ENCODE measurements at regions not wholly inside any gene's neighbourhood (a gene's known extent, or its start where the extent isn't known, plus 50 kb on each side); places are given as distances from the start of the nearest gene placed in this dataset.

- H3K4me1 ChIP-seq (ENCODE audit: insufficient read depth, low read length) = peaks cover 41% of the 10 kb centered on the region
- H3K9ac ChIP-seq (ENCODE audit: low read length) = no peak overlapping the region
- H3K9me3 ChIP-seq (ENCODE audit: low read length) = no peaks in the 10 kb centered on the region
- H3K4me3 ChIP-seq (ENCODE audit: low read depth in 1 of 2, low read length in 2 of 2) = no peak overlapping the region
- H3K36me3 ChIP-seq (ENCODE audit: insufficient read depth, low read length) = no peaks in the 10 kb centered on the region
- H3K27ac ChIP-seq (ENCODE audit: low read depth, low read length) = no peak overlapping the region
- no peaks in the 10 kb centered on the region for H3K27me3 ChIP-seq (ENCODE audit: control insufficient read depth in 1 of 2, insufficient read depth in 2 of 2, low read length in 2 of 2)
Observed at GRCh38 chr1:163440090-163440489, 118.3 kb downstream of the NUF2 start.

- Histone ChIP-seq H3K27ac (ENCODE audit: low read depth, low read length) (no peak overlapping the region), H3K36me3 (ENCODE audit: insufficient read depth, low read length) (no peaks in the 10 kb centered on the region), H3K4me1 (ENCODE audit: insufficient read depth, low read length) (peaks cover 20% of the 10 kb centered on the region), H3K9ac (ENCODE audit: low read length) (no peak overlapping the region), H3K9me3 (ENCODE audit: low read length) (no peaks in the 10 kb centered on the region), H3K27me3 (ENCODE audit: control insufficient read depth in 1 of 2, insufficient read depth in 2 of 2, low read length in 2 of 2) (no peaks in the 10 kb centered on the region), H3K4me3 (ENCODE audit: low read depth in 1 of 2, low read length in 2 of 2) (no peak overlapping the region)
Observed at GRCh38 chr1:163442231-163442879, 120.6 kb downstream of the NUF2 start.

DNA sequence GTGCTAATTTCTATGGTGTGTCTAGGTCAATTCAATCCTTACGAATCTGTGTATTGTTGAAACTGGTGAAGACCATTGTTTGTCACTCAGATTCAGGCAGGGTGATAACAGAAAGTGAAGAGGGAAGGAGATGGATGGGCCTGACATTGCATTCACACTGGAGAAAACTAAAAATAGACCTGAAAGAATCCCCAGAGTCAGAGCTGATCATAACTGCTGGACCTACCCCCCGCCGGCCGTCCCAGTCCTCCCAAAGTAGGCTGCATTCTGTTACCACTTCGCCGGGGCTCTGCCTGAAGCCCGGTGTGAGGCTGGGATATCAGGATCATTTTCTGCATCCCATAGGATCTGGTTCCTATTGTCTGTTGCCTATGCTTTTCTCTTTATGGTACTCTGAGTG lies 121.1 kb downstream of the NUF2 start:
- H3K27ac ChIP-seq (ENCODE audit: low read depth, low read length) = no peak overlapping the region

GRCh38 chr1:163443863-163444262 lies 122.1 kb downstream of the NUF2 start:
- Histone ChIP-seq H3K4me3 (ENCODE audit: low read depth in 1 of 2, low read length in 2 of 2) (no peak overlapping the region), H3K27ac (ENCODE audit: low read depth, low read length) (no peak overlapping the region), H3K36me3 (ENCODE audit: insufficient read depth, low read length) (no peaks in the 10 kb centered on the region), H3K9me3 (ENCODE audit: low read length) (no peaks in the 10 kb centered on the region), H3K9ac (ENCODE audit: low read length) (no peak overlapping the region), H3K27me3 (ENCODE audit: control insufficient read depth in 1 of 2, insufficient read depth in 2 of 2, low read length in 2 of 2) (no peaks in the 10 kb centered on the region), H3K4me1 (ENCODE audit: insufficient read depth, low read length) (peaks cover 20% of the 10 kb centered on the region)

More for the DNA sequence above, 121.1 kb downstream of the NUF2 start:
- peaks cover 20% of the 10 kb centered on the region for H3K4me1 ChIP-seq (ENCODE audit: insufficient read depth, low read length)
- H3K27me3 ChIP-seq (ENCODE audit: control insufficient read depth in 1 of 2, insufficient read depth in 2 of 2, low read length in 2 of 2) = no peaks in the 10 kb centered on the region
- no peaks in the 10 kb centered on the region for H3K9me3 ChIP-seq (ENCODE audit: low read length)
- no peak overlapping the region for H3K9ac ChIP-seq (ENCODE audit: low read length)
- no peak overlapping the region for H3K4me3 ChIP-seq (ENCODE audit: low read depth in 1 of 2, low read length in 2 of 2)
- no peaks in the 10 kb centered on the region for H3K36me3 ChIP-seq (ENCODE audit: insufficient read depth, low read length)

DNA sequence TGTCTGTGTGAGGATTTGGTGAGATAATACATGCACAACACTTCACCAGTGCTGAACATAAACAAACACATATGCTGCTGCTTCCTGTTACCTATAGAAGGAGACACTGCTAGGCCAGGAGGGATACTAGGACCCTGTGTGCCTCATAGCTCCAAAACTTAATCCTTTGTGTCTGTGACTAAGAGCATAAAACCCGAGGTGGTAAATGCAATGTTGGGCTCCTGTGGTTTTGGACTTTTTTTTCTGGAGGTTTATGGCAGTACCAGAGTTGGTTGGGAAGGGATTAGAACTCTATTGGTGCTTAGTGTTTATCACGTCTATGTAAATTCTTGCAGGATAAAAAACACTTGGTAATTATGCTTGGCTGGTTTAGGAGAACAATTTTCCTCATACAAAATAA lies 122.9 kb downstream of the NUF2 start:
- Histone ChIP-seq H3K4me3 (ENCODE audit: low read depth in 1 of 2, low read length in 2 of 2) (no peak overlapping the region), H3K4me1 (ENCODE audit: insufficient read depth, low read length) (peaks cover 13% of the 10 kb centered on the region), H3K27me3 (ENCODE audit: control insufficient read depth in 1 of 2, insufficient read depth in 2 of 2, low read length in 2 of 2) (no peaks in the 10 kb centered on the region)

GRCh38 chr1:163450986-163451385 lies 129.2 kb downstream of the NUF2 start:
- Histone ChIP-seq H3K4me3 (ENCODE audit: low read depth in 1 of 2, low read length in 2 of 2) (no peak overlapping the region), H3K36me3 (ENCODE audit: insufficient read depth, low read length) (no peaks in the 10 kb centered on the region), H3K4me1 (ENCODE audit: insufficient read depth, low read length) (no peaks in the 10 kb centered on the region), H3K9me3 (ENCODE audit: low read length) (no peaks in the 10 kb centered on the region), H3K27ac (ENCODE audit: low read depth, low read length) (no peak overlapping the region), H3K27me3 (ENCODE audit: control insufficient read depth in 1 of 2, insufficient read depth in 2 of 2, low read length in 2 of 2) (no peaks in the 10 kb centered on the region), H3K9ac (ENCODE audit: low read length) (no peak overlapping the region)

More for the DNA sequence above, 122.9 kb downstream of the NUF2 start:
- Histone ChIP-seq H3K36me3 (ENCODE audit: insufficient read depth, low read length) (no peaks in the 10 kb centered on the region), H3K9me3 (ENCODE audit: low read length) (no peaks in the 10 kb centered on the region), H3K27ac (ENCODE audit: low read depth, low read length) (no peak overlapping the region), H3K9ac (ENCODE audit: low read length) (no peak overlapping the region)

GRCh38 chr1:163459539-163459938 lies 137.8 kb downstream of the NUF2 start:
- Histone ChIP-seq H3K36me3 (ENCODE audit: insufficient read depth, low read length) (no peaks in the 10 kb centered on the region), H3K9ac (ENCODE audit: low read length) (no peak overlapping the region), H3K4me1 (ENCODE audit: insufficient read depth, low read length) (no peaks in the 10 kb centered on the region), H3K9me3 (ENCODE audit: low read length) (no peaks in the 10 kb centered on the region), H3K27ac (ENCODE audit: low read depth, low read length) (no peak overlapping the region), H3K27me3 (ENCODE audit: control insufficient read depth in 1 of 2, insufficient read depth in 2 of 2, low read length in 2 of 2) (no peaks in the 10 kb centered on the region), H3K4me3 (ENCODE audit: low read depth in 1 of 2, low read length in 2 of 2) (no peak overlapping the region)

GRCh38 chr1:163467289-163467688 lies 145.5 kb downstream of the NUF2 start:
- Histone ChIP-seq H3K27ac (ENCODE audit: low read depth, low read length) (no peak overlapping the region), H3K4me3 (ENCODE audit: low read depth in 1 of 2, low read length in 2 of 2) (no peak overlapping the region), H3K9me3 (ENCODE audit: low read length) (no peaks in the 10 kb centered on the region), H3K36me3 (ENCODE audit: insufficient read depth, low read length) (no peaks in the 10 kb centered on the region), H3K9ac (ENCODE audit: low read length) (no peak overlapping the region), H3K4me1 (ENCODE audit: insufficient read depth, low read length) (peaks cover 9% of the 10 kb centered on the region), H3K27me3 (ENCODE audit: control insufficient read depth in 1 of 2, insufficient read depth in 2 of 2, low read length in 2 of 2) (no peaks in the 10 kb centered on the region)

DNA sequence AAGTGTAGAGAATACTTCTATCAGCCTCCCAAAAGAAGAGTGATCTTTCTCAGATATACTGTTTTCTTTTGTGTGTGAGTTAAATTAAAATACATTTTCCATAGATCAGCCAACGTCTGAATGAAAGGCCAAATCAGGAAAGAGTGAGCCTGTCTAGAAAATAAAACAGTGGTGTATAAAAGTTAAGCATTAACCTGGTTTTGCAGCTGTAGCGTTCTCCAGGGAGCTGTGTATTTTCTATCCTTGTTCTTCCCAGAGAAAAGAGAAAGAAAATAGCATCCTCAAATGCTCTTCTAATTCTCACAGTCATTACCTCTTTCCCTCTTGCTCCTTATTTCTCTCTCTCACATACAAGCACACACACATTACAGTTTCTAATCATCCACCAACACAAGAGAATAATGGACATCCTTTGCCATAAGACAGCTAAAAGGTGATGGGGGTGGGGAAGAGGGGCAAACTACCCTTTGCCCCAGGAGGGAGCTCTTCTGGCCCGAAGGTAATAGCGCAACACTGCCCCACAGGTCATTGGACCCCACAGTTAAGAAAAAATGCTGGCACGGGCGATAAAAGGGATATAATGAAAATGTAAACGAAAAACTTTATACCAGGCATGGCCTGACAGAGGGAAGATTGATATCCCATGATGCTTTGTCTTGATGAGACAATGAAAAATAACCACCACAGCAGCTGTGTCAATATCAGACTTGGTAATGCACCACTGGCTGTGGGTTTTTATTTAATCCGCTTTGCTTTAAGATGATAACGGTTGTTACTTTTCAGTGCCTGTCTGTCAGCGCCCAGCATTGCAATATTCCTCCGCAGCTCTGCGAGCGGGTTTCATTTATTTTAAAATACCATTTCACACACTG lies 150.3 kb downstream of the NUF2 start:
- Histone ChIP-seq H3K36me3 (ENCODE audit: insufficient read depth, low read length) (no peaks in the 10 kb centered on the region), H3K27me3 (ENCODE audit: control insufficient read depth in 1 of 2, insufficient read depth in 2 of 2, low read length in 2 of 2) (no peaks in the 10 kb centered on the region), H3K4me3 (ENCODE audit: low read depth in 1 of 2, low read length in 2 of 2) (no peak overlapping the region), H3K9me3 (ENCODE audit: low read length) (no peaks in the 10 kb centered on the region), H3K27ac (ENCODE audit: low read depth, low read length) (no peak overlapping the region), H3K4me1 (ENCODE audit: insufficient read depth, low read length) (peaks cover 19% of the 10 kb centered on the region), H3K9ac (ENCODE audit: low read length) (no peak overlapping the region)

- peaks cover 19% of the 10 kb centered on the region for H3K4me1 ChIP-seq (ENCODE audit: insufficient read depth, low read length)
- no peak overlapping the region for H3K27ac ChIP-seq (ENCODE audit: low read depth, low read length)
- no peaks in the 10 kb centered on the region for H3K27me3 ChIP-seq (ENCODE audit: control insufficient read depth in 1 of 2, insufficient read depth in 2 of 2, low read length in 2 of 2)
- no peaks in the 10 kb centered on the region for H3K9me3 ChIP-seq (ENCODE audit: low read length)
- no peak overlapping the region for H3K4me3 ChIP-seq (ENCODE audit: low read depth in 1 of 2, low read length in 2 of 2)
- H3K9ac ChIP-seq (ENCODE audit: low read length) = no peak overlapping the region
- H3K36me3 ChIP-seq (ENCODE audit: insufficient read depth, low read length) = no peaks in the 10 kb centered on the region
Observed at GRCh38 chr1:163472651-163473248, 151.0 kb downstream of the NUF2 start.

DNA sequence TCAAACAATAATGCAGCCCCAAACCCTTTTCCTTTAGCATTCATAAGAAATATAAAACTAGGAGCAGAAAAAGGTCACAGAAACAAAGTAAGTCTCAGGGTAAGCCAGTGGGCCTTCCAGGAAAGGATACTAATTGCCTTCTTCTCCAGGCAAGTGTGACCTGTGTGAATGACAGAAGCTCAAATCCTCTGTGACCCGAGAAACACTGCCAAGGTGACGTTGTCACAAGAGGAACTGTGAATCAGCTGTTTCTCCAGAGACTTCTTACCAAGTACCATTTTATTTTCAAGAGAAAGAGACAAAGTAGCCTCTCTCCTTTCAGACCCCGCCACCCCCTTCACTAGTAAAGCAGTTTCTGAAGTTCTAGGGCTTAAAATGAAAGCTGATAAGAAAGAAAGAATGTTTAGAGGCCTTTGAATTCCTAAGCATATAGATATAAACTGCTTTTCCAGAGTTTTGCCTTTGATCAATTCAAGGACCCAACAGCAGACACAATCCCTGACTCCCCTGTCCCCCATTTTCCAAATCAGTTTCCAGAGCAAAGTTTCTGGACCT lies 155.6 kb downstream of the NUF2 start:
- Histone ChIP-seq H3K4me1 (ENCODE audit: insufficient read depth, low read length) (peaks cover 10% of the 10 kb centered on the region), H3K9me3 (ENCODE audit: low read length) (no peaks in the 10 kb centered on the region), H3K9ac (ENCODE audit: low read length) (no peak overlapping the region), H3K36me3 (ENCODE audit: insufficient read depth, low read length) (no peaks in the 10 kb centered on the region), H3K27ac (ENCODE audit: low read depth, low read length) (no peak overlapping the region), H3K27me3 (ENCODE audit: control insufficient read depth in 1 of 2, insufficient read depth in 2 of 2, low read length in 2 of 2) (no peaks in the 10 kb centered on the region), H3K4me3 (ENCODE audit: low read depth in 1 of 2, low read length in 2 of 2) (no peak overlapping the region)

Measured in muscle layer of colon (tissue), 2 donors.